ENCODE measurements at regions not wholly inside any gene's neighbourhood (a gene's known extent, or its start where the extent isn't known, plus 50 kb on each side); places are given as distances from the start of the nearest gene placed in this dataset.

DNA sequence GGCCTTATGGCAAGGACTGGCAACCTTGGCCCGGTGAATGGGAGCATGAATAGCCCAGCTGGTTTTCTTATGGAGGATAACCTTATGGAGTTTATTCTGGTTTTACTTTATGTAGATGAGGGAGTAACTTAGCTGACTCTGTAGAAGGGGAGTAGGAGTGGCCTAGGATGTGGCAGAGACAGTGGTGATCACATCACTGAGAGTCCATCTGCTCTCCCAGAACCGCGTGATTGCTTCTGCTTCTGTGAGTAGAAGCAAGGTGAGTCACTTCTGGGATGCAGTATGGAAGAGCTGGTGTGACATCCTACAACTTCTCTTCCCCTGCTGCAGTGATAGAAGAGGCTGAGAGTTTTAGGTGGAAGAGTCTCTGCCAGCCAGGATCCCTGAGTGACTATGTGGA, 129.2 kb downstream of the RPS24 start:
- DNase-seq, result no peak

- peak in 1 of 14 donors; percentile 36 for DNase-seq
Observed at GRCh38 chr10:78164702-78165101, 131.0 kb downstream of the RPS24 start.

- DNase-seq, result no peak
Observed at GRCh38 chr10:78165172-78165571, 131.5 kb downstream of the RPS24 start.

DNA sequence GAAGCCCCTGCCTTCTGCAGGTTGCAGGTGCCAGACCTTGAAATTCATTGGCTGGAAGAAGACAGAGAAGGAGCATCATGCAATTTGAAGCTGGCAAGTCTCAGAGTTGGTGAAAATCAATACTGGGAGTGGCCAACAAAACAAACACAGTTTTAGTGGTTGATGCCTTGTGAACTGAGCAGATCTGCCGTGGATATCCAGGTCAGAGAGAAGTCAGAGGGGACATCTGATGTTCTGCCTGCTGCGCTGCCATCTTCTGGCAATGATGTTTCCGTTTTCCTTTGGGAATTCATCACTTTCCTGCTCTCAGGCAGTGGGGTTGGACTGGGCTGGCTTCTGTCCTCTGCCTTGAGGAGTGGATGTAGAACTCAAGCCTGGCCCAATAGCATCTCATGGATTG, 132.0 kb downstream of the RPS24 start:
- DNase-seq, result no peak

DNA sequence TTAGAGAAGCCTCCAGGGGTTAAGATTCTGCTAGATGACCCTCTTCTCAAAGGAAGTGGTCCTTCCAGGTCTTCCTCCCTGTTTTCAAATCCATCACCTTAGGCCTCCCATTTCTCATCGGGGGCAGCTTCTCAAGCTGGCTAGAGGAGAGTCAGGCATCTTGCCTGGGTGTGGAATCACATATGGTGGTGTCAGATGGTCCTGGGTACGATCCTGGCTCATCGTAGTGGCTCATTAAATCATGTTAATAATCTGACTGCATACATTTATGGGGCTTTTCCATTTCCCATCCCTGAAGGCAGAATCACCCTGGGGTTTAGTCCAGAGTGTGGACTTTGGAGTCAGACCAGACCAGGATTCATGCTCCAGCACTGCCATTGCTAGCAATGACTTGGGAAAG, 132.6 kb downstream of the RPS24 start:
- DNase-seq, result peak in 1 of 14 donors; percentile 52

GRCh38 chr10:78169214-78169613, 135.6 kb downstream of the RPS24 start:
- DNase-seq, result no peak

GRCh38 chr10:78170026-78170475, 136.4 kb downstream of the RPS24 start:
- DNase-seq, result no peak

GRCh38 chr10:78171633-78172400, 138.2 kb downstream of the RPS24 start:
- no peak for DNase-seq

GRCh38 chr10:78173360-78174015, 139.8 kb downstream of the RPS24 start:
- no peak for DNase-seq

DNA sequence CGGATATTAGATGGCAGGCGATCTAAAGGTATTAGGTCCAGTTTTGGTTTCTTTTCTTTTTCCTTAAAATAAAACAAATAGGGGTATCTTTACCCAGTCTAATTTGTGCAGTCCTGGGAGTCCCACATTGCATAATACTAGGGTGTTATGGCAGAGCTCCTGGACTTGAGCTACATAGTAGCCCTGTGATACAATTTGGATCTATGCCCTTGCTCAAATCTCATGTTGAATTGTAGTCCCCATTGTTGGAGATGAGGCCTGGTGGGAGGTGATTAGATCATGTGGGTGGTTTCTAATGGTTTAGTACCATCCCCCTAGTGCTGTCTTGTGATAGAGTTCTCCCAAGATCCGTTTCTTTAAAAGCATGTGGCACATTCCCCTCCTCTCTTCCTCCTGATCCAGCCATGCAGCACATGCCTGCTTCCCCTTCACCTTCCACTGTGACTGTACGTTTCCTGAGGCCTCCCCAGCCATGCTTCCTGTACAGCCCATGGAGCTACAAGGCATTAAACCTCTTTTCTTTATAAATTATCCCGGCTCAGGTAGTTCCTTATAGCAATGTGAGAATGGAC, 141.9 kb downstream of the RPS24 start:
- DNase-seq, result peak in 1 of 14 donors; percentile 10

DNA sequence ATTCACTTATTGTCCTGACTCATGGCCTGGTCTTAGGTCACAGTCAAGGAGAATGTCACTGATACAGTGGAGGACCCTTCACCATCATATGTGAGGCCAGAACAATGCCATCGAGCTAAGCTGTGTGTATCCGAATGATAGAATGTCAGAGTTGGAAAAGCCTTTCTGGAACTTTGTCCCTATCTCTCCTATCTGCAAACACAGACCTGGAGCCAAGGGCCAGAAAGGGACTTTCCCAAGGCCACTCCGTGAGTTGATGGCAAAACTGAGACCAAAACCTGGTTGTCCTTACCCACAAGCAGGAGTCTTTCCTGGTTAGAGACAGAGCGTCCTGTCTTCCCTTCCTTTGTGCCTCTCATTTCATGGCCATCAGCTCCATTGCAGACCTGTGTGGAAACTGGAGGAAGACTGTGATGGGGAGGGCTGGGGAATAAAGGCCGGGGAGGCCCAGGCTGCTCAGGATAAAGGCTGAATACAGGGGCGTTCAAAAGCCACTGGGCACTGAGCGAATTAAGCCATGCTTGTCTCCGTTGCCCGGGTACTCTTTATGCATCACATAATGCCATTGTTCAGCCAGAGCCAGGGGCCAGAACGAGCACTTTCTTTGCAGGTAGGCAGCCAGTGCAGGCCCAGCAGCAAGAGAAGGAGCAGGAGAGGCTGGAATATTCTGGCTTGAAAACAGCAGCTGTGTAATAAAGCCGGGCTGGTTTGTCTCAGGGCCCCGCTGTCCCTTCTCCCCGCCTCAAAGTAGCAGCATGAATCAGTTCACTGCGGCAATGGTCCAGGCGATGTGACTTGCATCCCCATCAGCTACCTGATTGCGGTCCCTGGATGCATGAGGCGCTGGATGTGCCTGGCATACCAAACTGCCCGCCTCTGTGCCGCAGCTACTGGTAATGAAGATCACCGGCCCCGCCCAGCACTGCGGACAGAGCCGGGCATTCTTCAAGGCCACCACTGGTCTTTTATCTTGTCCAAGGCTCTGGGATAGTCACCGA, 143.0 kb downstream of the RPS24 start:
- DNase-seq, result peak in 12 of 14 donors; percentile 32 to 92 (median 76)

DNA sequence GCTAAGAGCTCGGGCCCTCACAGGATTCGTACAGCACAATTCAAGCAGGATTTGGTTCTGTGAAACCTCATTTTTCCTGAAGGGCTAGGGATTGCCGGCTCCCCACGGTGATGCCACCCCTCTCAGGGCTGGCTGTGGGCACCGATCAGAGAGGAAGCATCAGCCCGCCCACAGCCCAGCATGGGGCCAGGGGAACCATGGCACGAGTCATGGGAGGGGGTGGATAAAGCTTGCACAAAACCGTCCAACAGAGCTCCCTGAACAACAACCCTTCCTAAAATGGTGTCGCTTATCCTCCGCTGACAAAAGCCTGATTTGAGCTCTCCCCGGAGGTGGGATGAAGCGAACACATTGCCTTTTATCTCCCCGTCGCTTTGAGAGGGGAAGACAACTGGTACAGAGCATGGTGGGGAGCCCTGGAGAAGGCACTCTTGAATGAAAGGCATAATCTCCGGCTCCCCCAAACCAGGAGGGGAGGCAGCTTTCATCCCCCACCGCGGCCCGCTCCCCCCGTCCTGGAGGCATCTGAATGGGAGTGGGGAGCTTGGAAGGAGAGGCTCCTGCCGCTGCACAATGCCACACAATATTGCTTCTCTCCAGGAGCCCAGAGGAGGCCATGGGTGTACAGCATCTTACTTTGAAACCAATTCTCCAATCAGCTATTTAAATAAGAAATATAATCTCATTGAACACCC, 144.0 kb downstream of the RPS24 start:
- DNase-seq, result peak in 3 of 14 donors; percentile 38 to 61 (median 61)

DNA sequence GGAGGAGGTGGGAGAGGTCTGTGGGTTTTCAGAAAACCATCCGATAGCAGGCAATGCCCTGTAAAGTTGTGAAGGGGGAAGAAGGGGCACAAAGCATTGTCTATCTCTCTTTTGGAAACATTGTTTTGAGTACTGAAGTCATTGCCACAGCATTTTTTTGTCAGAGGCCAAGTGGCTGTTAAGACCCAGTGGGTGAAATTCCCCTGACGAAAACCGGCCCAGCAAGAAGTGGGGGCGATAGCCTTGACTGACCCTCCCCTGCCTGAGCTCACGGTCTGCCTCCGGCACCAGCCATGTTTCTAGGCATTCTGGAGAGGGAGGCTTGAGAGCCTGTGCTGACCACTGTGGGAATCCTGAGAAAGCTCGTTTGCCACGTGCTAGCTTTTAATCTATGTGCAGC, 144.7 kb downstream of the RPS24 start:
- no peak for DNase-seq

DNA sequence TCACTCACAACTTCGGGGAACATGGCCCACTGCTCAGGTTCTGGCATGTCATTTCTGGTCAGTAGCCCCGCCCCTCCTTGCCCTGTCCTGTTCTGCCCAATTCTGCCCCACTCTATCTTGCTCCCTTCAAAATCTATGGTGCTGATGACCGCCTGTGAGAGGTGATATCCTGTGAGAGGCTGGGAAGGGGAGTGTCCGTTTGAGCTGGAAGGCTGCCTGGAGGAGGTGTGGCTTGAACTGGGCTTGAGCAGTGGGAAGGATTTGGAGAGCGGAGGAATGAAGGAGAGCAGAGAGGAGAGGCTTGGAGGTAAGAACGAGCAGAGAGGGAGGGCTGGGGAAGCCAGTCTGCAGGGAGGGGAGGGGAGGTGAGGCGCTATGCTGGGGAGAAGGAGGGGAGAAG, 145.3 kb downstream of the RPS24 start:
- peak in 6 of 14 donors; percentile 14 to 40 (median 32) for DNase-seq

DNA sequence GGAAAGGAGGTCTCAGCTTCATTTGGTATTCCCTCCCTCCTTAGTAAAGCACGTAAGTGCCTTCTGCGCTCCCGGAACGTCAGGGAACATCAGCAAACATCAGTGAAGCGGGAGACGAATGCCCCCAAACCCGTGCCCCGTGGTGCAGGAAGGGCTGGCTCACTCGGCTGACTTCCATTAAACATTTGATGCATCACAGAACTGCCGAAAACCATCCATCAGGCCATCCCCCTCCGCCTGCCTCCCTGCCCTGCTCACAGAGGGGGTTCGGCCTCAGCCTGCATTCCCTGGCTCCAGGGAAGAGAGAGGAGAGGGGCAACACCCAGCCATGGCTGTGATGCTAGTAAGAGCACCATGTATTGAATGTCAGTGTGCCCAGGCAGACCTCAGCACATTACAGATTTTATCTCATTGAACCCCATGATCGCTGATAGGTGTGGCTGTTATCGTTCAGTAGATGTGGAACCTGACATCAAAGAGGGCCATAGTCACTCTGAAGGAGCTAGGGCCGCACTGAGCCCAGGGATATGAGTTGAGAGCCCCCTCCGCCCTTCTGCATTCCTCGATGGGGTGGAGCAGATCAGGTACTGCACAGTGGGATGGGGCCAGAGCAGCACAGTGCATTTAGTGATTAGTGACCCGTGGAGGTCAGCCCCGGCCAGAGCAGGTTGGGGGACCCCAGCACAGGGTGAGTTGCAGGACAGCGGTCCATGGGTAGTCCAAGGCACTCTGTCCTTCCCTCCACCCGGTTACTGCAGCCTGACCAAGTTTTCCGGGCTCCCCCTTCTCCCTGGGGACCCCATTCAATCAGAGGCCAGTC, 146.4 kb downstream of the RPS24 start:
- DNase-seq, result no peak

DNA sequence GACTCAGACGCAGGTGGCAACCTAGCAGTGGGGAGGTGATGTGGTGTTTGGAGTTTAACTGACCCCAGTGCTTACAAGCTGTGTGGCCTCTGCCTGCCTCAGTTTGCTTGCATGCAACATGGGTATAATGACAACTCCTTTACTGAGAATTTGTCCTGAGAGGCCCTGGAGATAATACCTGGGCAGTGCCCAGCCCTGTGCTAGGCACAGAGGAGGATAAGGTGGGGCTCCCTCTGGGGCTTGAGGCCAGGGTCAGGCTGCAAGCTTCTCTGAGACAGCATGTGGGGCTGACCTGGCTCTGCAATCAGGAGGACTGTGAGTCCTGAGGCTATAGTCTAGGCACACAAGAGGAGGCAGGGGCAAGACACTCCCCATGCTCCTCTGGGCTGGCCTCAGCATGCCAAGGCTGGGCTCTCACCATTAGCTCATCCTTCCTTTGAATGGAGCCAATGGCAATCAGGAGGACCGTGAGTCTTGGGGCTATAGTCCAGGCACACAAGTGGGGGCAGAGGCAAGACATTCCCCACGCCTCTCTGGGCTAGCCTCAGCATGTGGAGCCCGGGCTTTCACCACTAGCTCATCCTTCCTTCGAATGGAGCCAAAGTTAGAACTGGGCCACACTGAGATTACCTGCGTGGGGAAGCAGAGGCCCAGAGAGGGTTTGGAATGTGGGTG, 147.9 kb downstream of the RPS24 start:
- no peak for DNase-seq

GRCh38 chr10:78182841-78183240, 149.2 kb downstream of the RPS24 start:
- DNase-seq, result no peak

- no peak for DNase-seq
Observed at GRCh38 chr10:78184851-78185692, 151.4 kb downstream of the RPS24 start.

GRCh38 chr10:78185693-78186055, 152.0 kb downstream of the RPS24 start:
- peak in 5 of 14 donors; percentile 6 to 35 (median 15) for DNase-seq
